ENCODE measurements at regions not wholly inside any gene's neighbourhood (a gene's known extent, or its start where the extent isn't known, plus 50 kb on each side); places are given as distances from the start of the nearest gene placed in this dataset.

DNA sequence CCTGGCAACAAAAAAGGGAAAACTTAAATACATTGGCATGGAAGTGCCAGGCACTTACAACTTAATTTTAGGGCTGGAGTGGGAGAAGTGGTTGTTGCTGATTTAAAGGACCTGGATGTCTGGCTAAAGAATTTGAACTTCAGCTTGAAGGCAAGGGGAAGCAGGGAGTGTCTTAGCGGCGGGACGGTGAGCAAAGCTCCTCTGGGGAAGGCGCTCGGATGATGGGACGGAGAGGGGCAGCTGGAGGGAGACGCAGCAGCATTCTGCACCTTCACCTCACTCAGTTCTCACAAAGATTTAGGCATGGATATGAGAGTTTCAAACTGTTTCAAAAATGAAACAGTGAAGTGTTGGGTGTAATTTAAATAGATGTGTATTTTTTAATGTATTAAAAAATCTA, 967.1 kb downstream of the BRD1 start:
- no peak for TF ChIP-seq CTCF (IDR thresholded peaks at IDR 0.05; ENCODE audit: borderline replicate concordance, insufficient read depth, low read depth, low read length)
- H3K4me3 ChIP-seq (ENCODE audit: low read depth, low read length), result no peak overlapping the region

DNA sequence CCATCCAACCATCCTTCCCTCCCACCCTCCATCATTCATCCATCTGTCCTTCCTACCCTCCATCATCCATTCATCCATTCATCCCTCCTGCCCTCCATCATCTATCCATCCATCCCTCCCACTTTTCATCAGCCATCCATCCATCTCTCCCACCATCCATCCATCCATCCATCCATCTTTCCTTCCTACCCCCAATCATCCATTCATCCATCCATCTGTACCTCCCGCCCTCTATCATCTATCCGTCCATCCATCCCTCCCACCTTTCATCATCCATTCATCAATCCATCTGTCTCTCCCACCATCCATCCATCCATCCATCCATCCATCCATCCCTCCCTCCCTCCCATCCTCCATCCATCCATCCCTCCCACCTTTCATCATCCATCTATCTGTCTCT, 968.8 kb downstream of the BRD1 start:
- no peak for TF ChIP-seq CTCF (IDR thresholded peaks at IDR 0.05; ENCODE audit: borderline replicate concordance, insufficient read depth, low read depth, low read length)
- H3K4me3 ChIP-seq (ENCODE audit: low read depth, low read length), result no peak overlapping the region

DNA sequence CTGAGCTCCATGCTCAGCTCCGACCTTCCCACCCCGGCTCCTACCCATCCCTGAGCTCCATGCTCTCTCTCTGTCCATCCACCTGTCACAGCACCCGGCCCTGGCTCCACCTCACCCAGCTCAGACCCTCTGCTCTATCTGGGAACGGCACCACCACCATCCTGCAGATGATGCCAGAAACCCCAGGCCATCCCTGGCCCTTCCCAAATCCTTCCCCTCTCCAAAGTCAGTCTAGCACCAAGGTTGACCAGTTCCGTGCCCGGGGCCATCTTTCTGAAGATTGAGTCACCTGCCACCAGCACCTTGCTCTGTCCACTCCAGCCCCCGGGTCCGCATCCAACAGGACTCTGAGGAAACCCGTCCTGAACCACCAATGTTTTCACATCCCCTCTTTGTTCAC, 969.6 kb downstream of the BRD1 start:
- no peak for TF ChIP-seq CTCF (IDR thresholded peaks at IDR 0.05; ENCODE audit: borderline replicate concordance, insufficient read depth, low read depth, low read length)
- H3K4me3 ChIP-seq (ENCODE audit: low read depth, low read length), result no peak overlapping the region

- no peak for TF ChIP-seq CTCF (IDR thresholded peaks at IDR 0.05; ENCODE audit: borderline replicate concordance, insufficient read depth, low read depth, low read length)
- no peak overlapping the region for H3K4me3 ChIP-seq (ENCODE audit: low read depth, low read length)
Observed at GRCh38 chr22:48857202-48857805, 970.4 kb downstream of the BRD1 start.

GRCh38 chr22:48856308-48856615, 971.4 kb downstream of the BRD1 start:
- TF ChIP-seq CTCF (IDR thresholded peaks at IDR 0.05; ENCODE audit: borderline replicate concordance, insufficient read depth, low read depth, low read length), result no peak
- H3K4me3 ChIP-seq (ENCODE audit: low read depth, low read length), result no peak overlapping the region

DNA sequence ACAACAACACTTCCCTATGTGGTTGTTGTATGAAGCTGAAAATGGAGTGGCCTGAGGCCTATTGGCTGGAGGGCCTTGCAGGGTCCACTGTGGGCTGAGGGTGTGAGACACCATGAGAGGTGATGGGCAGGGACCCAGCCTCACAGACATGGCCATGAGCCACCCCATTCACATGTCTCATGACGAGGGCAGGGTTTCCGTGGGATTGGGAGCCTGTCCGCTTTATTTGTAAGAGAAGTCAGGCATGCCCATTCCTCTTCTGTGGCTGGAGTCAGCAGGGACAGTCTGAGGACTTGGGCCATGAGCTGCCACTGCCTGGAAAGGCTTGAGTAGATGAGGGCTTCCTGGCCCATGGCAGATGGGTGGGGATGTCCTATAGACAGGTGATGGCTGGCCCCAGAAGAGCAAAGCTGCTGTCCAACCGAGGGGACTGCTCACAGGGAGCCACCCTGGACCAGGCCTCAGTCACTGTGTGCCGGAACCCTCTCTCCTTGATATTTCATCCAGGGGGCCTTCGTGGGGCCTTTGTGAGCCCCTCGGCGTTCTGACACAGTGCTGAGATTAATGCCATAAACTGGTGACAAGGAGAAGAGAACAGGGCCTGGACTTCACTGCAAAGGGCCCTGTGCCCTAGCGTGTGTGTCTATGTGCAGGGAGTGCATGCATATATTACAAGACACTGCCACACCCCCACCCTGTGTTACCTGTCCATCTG, 971.9 kb downstream of the BRD1 start:
- no peak overlapping the region for H3K4me3 ChIP-seq (ENCODE audit: low read depth, low read length)
- TF ChIP-seq CTCF (IDR thresholded peaks at IDR 0.05; ENCODE audit: borderline replicate concordance, insufficient read depth, low read depth, low read length), result no peak

- no peak overlapping the region for H3K4me3 ChIP-seq (ENCODE audit: low read depth, low read length)
- TF ChIP-seq CTCF (IDR thresholded peaks at IDR 0.05; ENCODE audit: borderline replicate concordance, insufficient read depth, low read depth, low read length), result no peak
Observed at GRCh38 chr22:48855013-48855412, 972.7 kb downstream of the BRD1 start.
